Neuronal stem cell (in vitro differentiated cells): ENCODE measurements at regions not wholly inside any gene's neighbourhood (a gene's known extent, or its start where the extent isn't known, plus 50 kb on each side); places are given as distances from the start of the nearest gene placed in this dataset.
A peak's percentile ranks its signal among the peaks of the same experiment; 100 is the strongest.

Experiments used
- DNase-seq: peaks from one replicate; pipeline ENCODE4 v3.0.0-alpha.2; 2013; ENCODE audit warnings: low spot score
- H2AFZ ChIP-seq: one replicate; pipeline ENCODE4 v1.6.1; 2013; ENCODE audit warnings: mild to moderate bottlenecking, low read length, inconsistent platforms
- H2AK5ac ChIP-seq: 2 replicates; pipeline ENCODE4 v1.6.1; 2013; ENCODE audit warnings: low read depth, mild to moderate bottlenecking, inconsistent platforms, low read length, moderate library complexity, mixed read lengths
- H2BK120ac ChIP-seq: 2 replicates; pipeline ENCODE4 v1.6.1; 2013; ENCODE audit warnings: low read depth, mild to moderate bottlenecking, inconsistent platforms, low read length, moderate library complexity, mixed read lengths
- H2BK12ac ChIP-seq: one replicate; pipeline ENCODE4 v1.6.1; 2013; ENCODE audit warnings: low read length, inconsistent platforms
- H2BK15ac ChIP-seq: 2 replicates; pipeline ENCODE4 v1.6.1; 2013; ENCODE audit warnings: mild to moderate bottlenecking, low read length, inconsistent platforms, mixed read lengths
- H2BK5ac ChIP-seq: one replicate; pipeline ENCODE4 v1.6.1; 2013; ENCODE audit warnings: inconsistent platforms, mild to moderate bottlenecking, low read length, moderate library complexity
- H3K14ac ChIP-seq: one replicate; pipeline ENCODE4 v1.6.1; 2013; ENCODE audit warnings: low read length, inconsistent platforms
- H3K18ac ChIP-seq: 2 replicates; pipeline ENCODE4 v1.6.1; 2013; ENCODE audit warnings: low read length, inconsistent platforms
- H3K23ac ChIP-seq: 2 replicates; pipeline ENCODE4 v1.6.1; 2013; ENCODE audit warnings: low read depth, mild to moderate bottlenecking, mixed read lengths, low read length, inconsistent platforms; ENCODE audit not compliant: poor library complexity
- H3K27ac ChIP-seq: replicated peaks from 3 replicates; pipeline ENCODE4 v1.5.1; 2013; ENCODE audit warnings: low read length, inconsistent platforms
- H3K27me3 ChIP-seq, 3 experiments: 2 replicates each; pipeline ENCODE4 v1.6.1; 2013; ENCODE audit warnings: low read length in 3 of 3, mild to moderate bottlenecking in 2 of 3, inconsistent platforms in 1 of 3, low read depth in 1 of 3, mixed read lengths in 1 of 3, moderate library complexity in 1 of 3; ENCODE audit not compliant: control insufficient read depth in 3 of 3, insufficient read depth in 3 of 3
- H3K36me3 ChIP-seq, 2 donors: replicated peaks in 1 of 2; 2 replicates each; pipeline ENCODE4 v1.6.1; 2013; ENCODE audit warnings: low read length in 2 of 2; ENCODE audit not compliant: control insufficient read depth in 2 of 2, insufficient read depth in 2 of 2
- H3K4ac ChIP-seq: 2 replicates; pipeline ENCODE4 v1.6.1; 2013; ENCODE audit warnings: inconsistent platforms, mild to moderate bottlenecking, low read length, moderate library complexity
- H3K4me1 ChIP-seq, 2 donors: 1 replicate in 1 of 2; 2 replicates in 1 of 2; pipeline ENCODE4 v1.6.1; 2013; ENCODE audit warnings: low read length in 2 of 2, low read depth in 1 of 2; ENCODE audit not compliant: control insufficient read depth in 2 of 2, insufficient read depth in 1 of 2
- H3K4me2 ChIP-seq: one replicate; pipeline ENCODE4 v1.6.1; 2013; ENCODE audit warnings: mild to moderate bottlenecking, low read length, inconsistent platforms; ENCODE audit not compliant: insufficient read depth, poor library complexity, severe bottlenecking
- H3K4me3 ChIP-seq, 2 donors: 2 replicates each; pipeline ENCODE4 v1.5.1; 2013; ENCODE audit warnings: low read length in 2 of 2, mild to moderate bottlenecking in 2 of 2, inconsistent platforms in 1 of 2, moderate library complexity in 1 of 2
- H3K79me1 ChIP-seq: one replicate; pipeline ENCODE4 v1.6.1; 2013; ENCODE audit warnings: low read depth, mild to moderate bottlenecking, inconsistent platforms, low read length, moderate library complexity
- H3K9ac ChIP-seq: one replicate; pipeline ENCODE4 v1.6.1; 2013; ENCODE audit warnings: mild to moderate bottlenecking, low read depth, low read length, inconsistent platforms; ENCODE audit not compliant: poor library complexity
- H3K9me3 ChIP-seq, 2 donors: replicated peaks in 1 of 2; 2 replicates each; pipeline versions ENCODE3 to v1.6.1; 2013; ENCODE audit warnings: low read length in 2 of 2, mild to moderate bottlenecking in 2 of 2, inconsistent platforms in 1 of 2, low read depth in 1 of 2, mixed read lengths in 1 of 2, moderate library complexity in 1 of 2; ENCODE audit not compliant: control insufficient read depth in 2 of 2, insufficient read depth in 1 of 2
- H4K8ac ChIP-seq: one replicate; pipeline ENCODE4 v1.6.1; 2013; ENCODE audit warnings: low read depth, mild to moderate bottlenecking, inconsistent platforms, low read length, moderate library complexity
- H4K91ac ChIP-seq: one replicate; pipeline ENCODE4 v1.6.1; 2013; ENCODE audit warnings: low read length, low read depth, mild to moderate bottlenecking, inconsistent platforms; ENCODE audit not compliant: poor library complexity
- WGBS, 2 donors: extraction: QIAGEN DNeasy Blood & Tissue Kit; methylation state at CpG; one replicate each; pipeline ENCODE4 v1.1.7; 2013; ENCODE audit warnings: missing lambda C conversion rate in 2 of 2, mixed read lengths in 1 of 2; ENCODE audit not compliant: insufficient read length in 2 of 2, insufficient replicate concordance in 1 of 2; ENCODE audit errors: extremely low coverage in 2 of 2; 5-methylcytosine and 5-hydroxymethylcytosine counted together

DNA sequence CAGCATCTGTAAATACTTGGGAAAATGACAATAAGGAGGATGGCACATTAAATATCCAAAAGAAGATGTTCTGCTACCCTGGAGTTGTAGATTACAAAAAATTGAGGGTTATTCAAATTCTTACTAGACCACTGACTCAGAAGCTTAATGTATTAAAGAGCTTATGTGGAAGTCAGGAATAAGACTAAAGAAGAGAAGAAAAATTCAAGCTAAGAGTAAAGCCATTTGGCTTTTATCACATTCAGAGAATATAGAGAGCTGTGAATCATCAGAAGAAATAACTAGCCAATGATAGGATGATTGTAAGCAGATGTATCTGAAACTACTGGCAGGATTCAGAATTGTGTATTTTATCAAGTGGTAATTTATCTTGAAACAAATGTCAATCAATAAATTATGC is 237.0 kb downstream of the TBX15 start:
- H4K91ac ChIP-seq: no peak overlapping the region
- no peaks in the 10 kb centered on the region for H3K36me3 ChIP-seq
- H2BK120ac ChIP-seq: no peak overlapping the region
- no peak overlapping the region for H3K4me3 ChIP-seq
- no peaks in the 10 kb centered on the region for H3K79me1 ChIP-seq
- no peak overlapping the region for H2AK5ac ChIP-seq
- H3K14ac ChIP-seq: no peak overlapping the region
- no peak overlapping the region for H3K18ac ChIP-seq
- no peak overlapping the region for H2BK12ac ChIP-seq
- no peak overlapping the region for H3K9ac ChIP-seq
- no peaks in the 10 kb centered on the region for H3K9me3 ChIP-seq
- no peak for DNase-seq
- H3K4me2 ChIP-seq: no peak overlapping the region
- H2AFZ ChIP-seq: no peak overlapping the region
- H4K8ac ChIP-seq: no peak overlapping the region
- no peak overlapping the region for H3K27ac ChIP-seq
- no peaks in the 10 kb centered on the region for H3K4me1 ChIP-seq
- no peaks in the 10 kb centered on the region for H3K27me3 ChIP-seq
- H3K4ac ChIP-seq: no peak overlapping the region
- H3K23ac ChIP-seq: no peak overlapping the region
- H2BK15ac ChIP-seq: no peak overlapping the region
- H2BK5ac ChIP-seq: no peak overlapping the region

DNA sequence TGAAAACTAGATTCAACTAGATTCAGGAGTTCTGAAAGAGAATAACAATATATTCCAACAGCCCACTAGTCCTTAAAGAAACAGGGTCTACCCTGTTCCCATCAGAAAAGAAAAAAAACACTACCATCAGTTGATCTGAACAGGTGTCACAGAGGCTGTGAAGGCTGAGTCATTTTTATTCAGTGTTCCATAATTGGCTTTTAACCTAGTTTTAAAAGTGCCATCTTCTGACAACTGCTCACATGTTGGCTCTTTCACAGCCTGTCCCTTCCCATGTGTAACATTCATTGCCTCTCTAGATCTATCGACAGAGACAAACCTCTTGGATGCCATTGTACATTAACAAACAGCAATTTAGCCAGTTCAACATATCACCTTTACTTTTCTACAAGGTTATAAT is 243.7 kb downstream of the TBX15 start:
- Histone ChIP-seq H3K9me3 (no peaks in the 10 kb centered on the region), H2BK5ac (no peak overlapping the region), H3K27me3 (no peaks in the 10 kb centered on the region), H3K79me1 (no peaks in the 10 kb centered on the region), H2AFZ (no peak overlapping the region), H2BK12ac (no peak overlapping the region), H4K91ac (no peak overlapping the region), H3K4me1 (peaks cover 0 to 3% of the 10 kb centered on the region in 2 donors), H3K4me2 (no peak overlapping the region), H3K4ac (no peak overlapping the region), H3K36me3 (no peaks in the 10 kb centered on the region), H3K9ac (no peak overlapping the region), H4K8ac (no peak overlapping the region), H2BK15ac (no peak overlapping the region), H3K27ac (no peak overlapping the region), H3K14ac (no peak overlapping the region), H3K23ac (no peak overlapping the region), H2AK5ac (no peak overlapping the region), H2BK120ac (no peak overlapping the region), H3K4me3 (no peak overlapping the region), H3K18ac (no peak overlapping the region)
- DNase-seq: no peak
- WGBS, 2 donors: no CpG with 5 or more reads among the region's 1 CpG

- H3K23ac ChIP-seq: no peak overlapping the region
- no peak overlapping the region for H2BK15ac ChIP-seq
- H3K4me1 ChIP-seq: peaks cover 0 to 9% of the 10 kb centered on the region in 2 donors
- no peak overlapping the region for H2BK120ac ChIP-seq
- no peak overlapping the region for H3K4ac ChIP-seq
- no peak overlapping the region for H2BK5ac ChIP-seq
- H2AFZ ChIP-seq: no peak overlapping the region
- no peak overlapping the region for H3K14ac ChIP-seq
- H3K4me2 ChIP-seq: no peak overlapping the region
- peak overlapping the region; percentile 51 for H3K27ac ChIP-seq
- H3K79me1 ChIP-seq: no peaks in the 10 kb centered on the region
- no peak overlapping the region for H3K4me3 ChIP-seq
- no peak overlapping the region for H3K18ac ChIP-seq
- DNase-seq: peak; percentile 14
- H2AK5ac ChIP-seq: no peak overlapping the region
- no peaks in the 10 kb centered on the region for H3K27me3 ChIP-seq
- H3K9ac ChIP-seq: no peak overlapping the region
- H3K36me3 ChIP-seq: no peaks in the 10 kb centered on the region
- no peaks in the 10 kb centered on the region for H3K9me3 ChIP-seq
- WGBS, 2 donors: no CpG with 5 or more reads among the region's 4 CpGs
- H2BK12ac ChIP-seq: no peak overlapping the region
- H4K91ac ChIP-seq: no peak overlapping the region
- no peak overlapping the region for H4K8ac ChIP-seq
These were observed 248.6 kb downstream of the TBX15 start for GRCh38 chr1:118739501-118739900.

DNA sequence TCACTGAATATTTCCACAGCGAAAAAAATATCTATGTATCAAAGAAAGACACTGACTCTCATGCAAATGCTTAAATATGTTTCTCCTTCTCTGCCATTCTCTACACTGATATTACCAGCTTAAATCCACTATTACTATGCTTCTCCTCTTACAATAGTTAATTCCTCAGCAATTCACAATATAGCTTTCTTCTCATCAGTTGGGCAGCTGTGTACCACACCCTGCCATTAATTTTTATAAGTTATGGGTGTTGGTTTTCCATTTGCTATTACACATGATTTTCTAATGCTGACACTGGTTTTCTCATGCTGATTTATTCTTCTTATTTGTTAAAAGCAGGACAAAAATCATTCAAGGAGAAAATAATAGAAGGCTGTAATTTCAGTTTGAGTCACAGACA is 251.8 kb downstream of the TBX15 start:
- Histone ChIP-seq H3K4me2 (no peak overlapping the region), H2BK5ac (no peak overlapping the region), H4K91ac (no peak overlapping the region), H2BK15ac (no peak overlapping the region), H2AK5ac (no peak overlapping the region), H2AFZ (no peak overlapping the region), H3K9me3 (no peaks in the 10 kb centered on the region), H3K27me3 (no peaks in the 10 kb centered on the region), H3K4me3 (no peak overlapping the region), H3K23ac (no peak overlapping the region), H3K18ac (no peak overlapping the region), H4K8ac (no peak overlapping the region), H3K79me1 (no peaks in the 10 kb centered on the region), H3K36me3 (no peaks in the 10 kb centered on the region), H3K27ac (no peak overlapping the region), H2BK120ac (no peak overlapping the region), H3K4me1 (peaks cover 0 to 9% of the 10 kb centered on the region in 2 donors), H2BK12ac (no peak overlapping the region), H3K14ac (no peak overlapping the region), H3K4ac (no peak overlapping the region), H3K9ac (no peak overlapping the region)
- DNase-seq: no peak
- no CpG with 5 or more reads among the region's 1 CpG for WGBS, 2 donors
